ENCODE measurements at regions not wholly inside any gene's neighbourhood (a gene's known extent, or its start where the extent isn't known, plus 50 kb on each side); places are given as distances from the start of the nearest gene placed in this dataset.

GRCh38 chr2:226158229-226158628 is 641.4 kb downstream of the IRS1 start:
- Histone ChIP-seq H3K27me3 (replicated peaks; ENCODE audit: control insufficient read depth, insufficient read depth, low read length) (no peaks in the 10 kb centered on the region), H3K36me3 (ENCODE audit: control insufficient read depth, insufficient read depth, low read length, severe bottlenecking) (no peaks in the 10 kb centered on the region), H3K9me3 (ENCODE audit: control insufficient read depth, low read length) (no peaks in the 10 kb centered on the region)

GRCh38 chr2:226155093-226155875 is 644.3 kb downstream of the IRS1 start:
- no peaks in the 10 kb centered on the region for H3K27me3 ChIP-seq (replicated peaks; ENCODE audit: control insufficient read depth, insufficient read depth, low read length)
- no peaks in the 10 kb centered on the region for H3K36me3 ChIP-seq (ENCODE audit: control insufficient read depth, insufficient read depth, low read length, severe bottlenecking)
- no peak for DNase-seq (ENCODE audit: low read depth)
- no peaks in the 10 kb centered on the region for H3K9me3 ChIP-seq (ENCODE audit: control insufficient read depth, low read length)
- no peak overlapping the region for H3K9ac ChIP-seq (ENCODE audit: low read length)
- H3K4me3 ChIP-seq (ENCODE audit: low read length) = no peak overlapping the region
- H3K4me1 ChIP-seq (ENCODE audit: control insufficient read depth, insufficient read depth, low read length) = no peaks in the 10 kb centered on the region

More at GRCh38 chr2:226158229-226158628, 641.4 kb downstream of the IRS1 start:
- Histone ChIP-seq H3K9ac (ENCODE audit: low read length) (no peak overlapping the region), H3K4me1 (ENCODE audit: control insufficient read depth, insufficient read depth, low read length) (no peaks in the 10 kb centered on the region), H3K4me3 (ENCODE audit: low read length) (no peak overlapping the region)
- no peak for DNase-seq (ENCODE audit: low read depth)

GRCh38 chr2:226154610-226155009 is 645.0 kb downstream of the IRS1 start:
- DNase-seq (ENCODE audit: low read depth) = no peak
- H3K9ac ChIP-seq (ENCODE audit: low read length) = no peak overlapping the region
- H3K27me3 ChIP-seq (replicated peaks; ENCODE audit: control insufficient read depth, insufficient read depth, low read length) = no peaks in the 10 kb centered on the region
- no peak overlapping the region for H3K4me3 ChIP-seq (ENCODE audit: low read length)
- H3K9me3 ChIP-seq (ENCODE audit: control insufficient read depth, low read length) = no peaks in the 10 kb centered on the region
- no peaks in the 10 kb centered on the region for H3K4me1 ChIP-seq (ENCODE audit: control insufficient read depth, insufficient read depth, low read length)
- no peaks in the 10 kb centered on the region for H3K36me3 ChIP-seq (ENCODE audit: control insufficient read depth, insufficient read depth, low read length, severe bottlenecking)

GRCh38 chr2:226153553-226153952 is 646.1 kb downstream of the IRS1 start:
- H3K27me3 ChIP-seq (replicated peaks; ENCODE audit: control insufficient read depth, insufficient read depth, low read length) = no peaks in the 10 kb centered on the region
- no peak overlapping the region for H3K9ac ChIP-seq (ENCODE audit: low read length)
- no peak for DNase-seq (ENCODE audit: low read depth)
- H3K36me3 ChIP-seq (ENCODE audit: control insufficient read depth, insufficient read depth, low read length, severe bottlenecking) = no peaks in the 10 kb centered on the region
- no peak overlapping the region for H3K4me3 ChIP-seq (ENCODE audit: low read length)
- no peaks in the 10 kb centered on the region for H3K4me1 ChIP-seq (ENCODE audit: control insufficient read depth, insufficient read depth, low read length)
- H3K9me3 ChIP-seq (ENCODE audit: control insufficient read depth, low read length) = no peaks in the 10 kb centered on the region

- Histone ChIP-seq H3K36me3 (ENCODE audit: control insufficient read depth, insufficient read depth, low read length, severe bottlenecking) (no peaks in the 10 kb centered on the region), H3K4me3 (ENCODE audit: low read length) (no peak overlapping the region), H3K9ac (ENCODE audit: low read length) (no peak overlapping the region), H3K27me3 (replicated peaks; ENCODE audit: control insufficient read depth, insufficient read depth, low read length) (no peaks in the 10 kb centered on the region), H3K9me3 (ENCODE audit: control insufficient read depth, low read length) (no peaks in the 10 kb centered on the region), H3K4me1 (ENCODE audit: control insufficient read depth, insufficient read depth, low read length) (no peaks in the 10 kb centered on the region)
- no peak for DNase-seq (ENCODE audit: low read depth)
These were observed 648.5 kb downstream of the IRS1 start for GRCh38 chr2:226151157-226151556.

GRCh38 chr2:226143091-226143490 is 656.5 kb downstream of the IRS1 start:
- Histone ChIP-seq H3K4me3 (ENCODE audit: low read length) (no peak overlapping the region), H3K4me1 (ENCODE audit: control insufficient read depth, insufficient read depth, low read length) (no peaks in the 10 kb centered on the region), H3K27me3 (replicated peaks; ENCODE audit: control insufficient read depth, insufficient read depth, low read length) (no peaks in the 10 kb centered on the region), H3K36me3 (ENCODE audit: control insufficient read depth, insufficient read depth, low read length, severe bottlenecking) (no peaks in the 10 kb centered on the region), H3K9ac (ENCODE audit: low read length) (no peak overlapping the region), H3K9me3 (ENCODE audit: control insufficient read depth, low read length) (no peaks in the 10 kb centered on the region)
- DNase-seq (ENCODE audit: low read depth) = no peak

GRCh38 chr2:226142463-226142862 is 657.2 kb downstream of the IRS1 start:
- Histone ChIP-seq H3K27me3 (replicated peaks; ENCODE audit: control insufficient read depth, insufficient read depth, low read length) (no peaks in the 10 kb centered on the region), H3K36me3 (ENCODE audit: control insufficient read depth, insufficient read depth, low read length, severe bottlenecking) (no peaks in the 10 kb centered on the region), H3K4me1 (ENCODE audit: control insufficient read depth, insufficient read depth, low read length) (no peaks in the 10 kb centered on the region), H3K4me3 (ENCODE audit: low read length) (no peak overlapping the region), H3K9me3 (ENCODE audit: control insufficient read depth, low read length) (no peaks in the 10 kb centered on the region), H3K9ac (ENCODE audit: low read length) (no peak overlapping the region)
- no peak for DNase-seq (ENCODE audit: low read depth)

- no peaks in the 10 kb centered on the region for H3K4me1 ChIP-seq (ENCODE audit: control insufficient read depth, insufficient read depth, low read length)
- no peak overlapping the region for H3K4me3 ChIP-seq (ENCODE audit: low read length)
- no peak for DNase-seq (ENCODE audit: low read depth)
- H3K27me3 ChIP-seq (replicated peaks; ENCODE audit: control insufficient read depth, insufficient read depth, low read length) = no peaks in the 10 kb centered on the region
- no peaks in the 10 kb centered on the region for H3K9me3 ChIP-seq (ENCODE audit: control insufficient read depth, low read length)
- H3K36me3 ChIP-seq (ENCODE audit: control insufficient read depth, insufficient read depth, low read length, severe bottlenecking) = no peaks in the 10 kb centered on the region
- no peak overlapping the region for H3K9ac ChIP-seq (ENCODE audit: low read length)
These were observed 659.0 kb downstream of the IRS1 start for GRCh38 chr2:226140594-226140993.

GRCh38 chr2:226139759-226140158 is 659.9 kb downstream of the IRS1 start:
- H3K9me3 ChIP-seq (ENCODE audit: control insufficient read depth, low read length) = no peaks in the 10 kb centered on the region
- H3K4me1 ChIP-seq (ENCODE audit: control insufficient read depth, insufficient read depth, low read length) = no peaks in the 10 kb centered on the region
- no peak for DNase-seq (ENCODE audit: low read depth)
- H3K4me3 ChIP-seq (ENCODE audit: low read length) = no peak overlapping the region
- H3K9ac ChIP-seq (ENCODE audit: low read length) = no peak overlapping the region
- H3K27me3 ChIP-seq (replicated peaks; ENCODE audit: control insufficient read depth, insufficient read depth, low read length) = no peaks in the 10 kb centered on the region
- H3K36me3 ChIP-seq (ENCODE audit: control insufficient read depth, insufficient read depth, low read length, severe bottlenecking) = no peaks in the 10 kb centered on the region

- DNase-seq (ENCODE audit: low read depth) = peak; percentile 31
- Histone ChIP-seq H3K36me3 (ENCODE audit: control insufficient read depth, insufficient read depth, low read length, severe bottlenecking) (no peaks in the 10 kb centered on the region), H3K9ac (ENCODE audit: low read length) (no peak overlapping the region), H3K4me1 (ENCODE audit: control insufficient read depth, insufficient read depth, low read length) (no peaks in the 10 kb centered on the region), H3K4me3 (ENCODE audit: low read length) (no peak overlapping the region), H3K27me3 (replicated peaks; ENCODE audit: control insufficient read depth, insufficient read depth, low read length) (no peaks in the 10 kb centered on the region), H3K9me3 (ENCODE audit: control insufficient read depth, low read length) (no peaks in the 10 kb centered on the region)
These were observed 662.3 kb downstream of the IRS1 start for GRCh38 chr2:226137201-226137811.

- no peaks in the 10 kb centered on the region for H3K4me1 ChIP-seq (ENCODE audit: control insufficient read depth, insufficient read depth, low read length)
- no peak overlapping the region for H3K4me3 ChIP-seq (ENCODE audit: low read length)
- H3K9me3 ChIP-seq (ENCODE audit: control insufficient read depth, low read length) = no peaks in the 10 kb centered on the region
- no peak overlapping the region for H3K9ac ChIP-seq (ENCODE audit: low read length)
- no peaks in the 10 kb centered on the region for H3K27me3 ChIP-seq (replicated peaks; ENCODE audit: control insufficient read depth, insufficient read depth, low read length)
- no peaks in the 10 kb centered on the region for H3K36me3 ChIP-seq (ENCODE audit: control insufficient read depth, insufficient read depth, low read length, severe bottlenecking)
- no peak for DNase-seq (ENCODE audit: low read depth)
These were observed 662.9 kb downstream of the IRS1 start for GRCh38 chr2:226136739-226137138.
